ENCODE measurements at regions not wholly inside any gene's neighbourhood (a gene's known extent, or its start where the extent isn't known, plus 50 kb on each side); places are given as distances from the start of the nearest gene placed in this dataset.

- TF ChIP-seq MAX (IDR thresholded peaks at IDR 0.05), result no peak
- TF ChIP-seq CTCF (IDR thresholded peaks at IDR 0.05; ENCODE audit: low read depth, low read length, missing input control), result no peak
- TF ChIP-seq RAD21 (IDR thresholded peaks at IDR 0.05), result no peak
- TF ChIP-seq TAF1 (conservative IDR thresholded peaks at IDR 0.05), result no peak
- TF ChIP-seq NR2F2 (IDR thresholded peaks at IDR 0.05), result no peak
- no peak for TF ChIP-seq HNF4G (IDR thresholded peaks at IDR 0.05)
- no peak for TF ChIP-seq SP1 (IDR thresholded peaks at IDR 0.05)
- TF ChIP-seq GABPA (IDR thresholded peaks at IDR 0.05 in 1 of 2, conservative IDR thresholded peaks at IDR 0.05 in 1 of 2), result no peak
- TF ChIP-seq ATF3 (IDR thresholded peaks at IDR 0.05), result no peak
- TF ChIP-seq YY1 (IDR thresholded peaks at IDR 0.05), result no peak
- TF ChIP-seq ZBTB33 (IDR thresholded peaks at IDR 0.05), result no peak
- no peak for TF ChIP-seq EGR1 (IDR thresholded peaks at IDR 0.05; ENCODE audit: low read depth in 2 of 2)
- TF ChIP-seq REST (IDR thresholded peaks at IDR 0.05), result no peak
- no peak for TF ChIP-seq RXRA (IDR thresholded peaks at IDR 0.05)
Observed at GRCh38 chr12:61880186-61880585, 380.0 kb upstream of the USP15 start.
